Activated naive CD4-positive, alpha-beta T cell treated with anti-CD3 and anti-CD28 coated beads, Interleukin-2, amount 50 U/mL, for 16 hours (primary cell): ENCODE measurements at regions not wholly inside any gene's neighbourhood (a gene's known extent, or its start where the extent isn't known, plus 50 kb on each side); places are given as distances from the start of the nearest gene placed in this dataset.
"Not testable (repeated sequence)": the region's sequence is repeated elsewhere in the genome, so short reads cannot be mapped to it uniquely, and the experiment has no call there.

Source experiments
- DNase-seq: peaks from one replicate; pipeline ENCODE4 v3.0.0-alpha.2; 2020

DNA sequence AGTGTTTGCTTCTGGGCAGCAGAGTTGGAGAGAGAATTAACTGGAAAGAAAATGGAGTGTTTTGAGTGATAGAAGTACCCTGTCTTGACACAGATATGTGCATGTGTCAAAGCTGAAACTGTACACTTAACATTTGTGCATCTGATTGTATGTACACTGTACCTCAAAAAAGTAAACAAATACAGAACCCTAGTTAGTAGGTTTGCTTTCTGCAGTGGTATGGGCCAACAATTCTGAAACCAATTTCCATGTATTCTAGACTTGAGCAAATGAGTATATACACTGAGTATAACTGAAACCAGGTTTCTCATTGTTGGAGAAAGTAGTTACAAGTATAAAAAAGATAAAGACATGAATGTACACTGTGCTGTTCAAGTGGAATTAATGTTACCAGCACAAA, 52.4 kb downstream of the ELAPOR2 start:
- no peak for DNase-seq

DNA sequence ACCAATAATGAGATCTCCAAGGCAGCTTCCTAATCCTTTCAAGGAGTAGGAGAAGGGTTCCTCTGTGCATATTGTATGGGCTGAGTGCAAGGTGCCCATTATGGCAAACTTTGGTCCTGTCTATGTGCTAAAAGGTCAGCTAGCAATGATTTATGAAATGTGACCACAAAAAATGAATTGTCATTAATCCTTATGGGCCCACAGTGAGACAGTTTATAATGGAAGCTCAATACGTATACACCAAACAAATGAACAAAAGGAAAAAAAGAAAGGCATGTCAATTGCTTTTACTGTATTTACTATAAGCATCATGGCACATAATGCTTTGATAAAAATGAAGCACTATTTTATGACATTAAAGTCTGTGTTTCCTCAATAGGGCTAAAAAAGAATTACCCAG, 54.5 kb downstream of the ELAPOR2 start:
- no peak for DNase-seq

DNA sequence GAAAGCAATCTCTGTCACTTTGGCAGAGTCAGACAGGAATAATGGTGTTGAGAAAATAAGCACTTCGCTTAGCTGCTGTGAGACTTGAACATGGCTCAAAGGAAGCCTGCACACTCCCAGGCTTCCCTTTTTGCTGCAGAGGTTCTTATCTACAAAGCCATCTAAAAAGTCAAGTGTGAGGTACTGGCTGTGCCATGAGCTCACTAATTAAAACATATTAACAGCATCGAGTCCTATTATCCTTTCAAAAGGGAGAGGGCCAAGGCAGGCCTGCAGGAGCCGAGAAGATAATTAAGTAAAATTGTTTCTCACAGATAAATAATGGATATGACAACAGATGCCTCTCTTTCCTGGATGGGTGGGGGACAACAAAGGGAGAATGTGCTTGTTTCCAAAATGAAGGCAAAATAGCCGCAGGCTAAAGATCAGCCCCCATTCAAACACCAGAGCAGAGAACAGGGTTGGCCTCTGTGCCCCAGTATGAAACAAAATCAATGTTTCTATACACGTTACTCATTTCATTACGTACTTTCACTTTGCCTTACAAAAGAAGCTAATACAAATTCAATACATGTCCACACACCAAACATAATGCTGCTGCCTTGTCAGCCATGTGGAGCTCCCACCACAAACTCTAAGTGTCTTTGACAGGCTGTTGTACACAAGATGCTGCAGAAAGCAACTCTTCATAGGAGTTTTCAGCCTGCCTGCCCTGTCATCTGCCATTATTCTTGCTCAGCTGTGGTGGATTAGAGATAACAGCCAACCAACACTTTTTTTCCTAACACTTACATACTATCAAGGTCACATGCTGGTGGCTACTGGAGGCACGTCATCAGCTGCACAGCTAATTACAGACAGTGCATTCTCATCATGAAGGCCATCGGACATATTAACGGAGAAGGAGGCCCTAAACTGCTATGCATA, 55.3 kb downstream of the ELAPOR2 start:
- no peak for DNase-seq

DNA sequence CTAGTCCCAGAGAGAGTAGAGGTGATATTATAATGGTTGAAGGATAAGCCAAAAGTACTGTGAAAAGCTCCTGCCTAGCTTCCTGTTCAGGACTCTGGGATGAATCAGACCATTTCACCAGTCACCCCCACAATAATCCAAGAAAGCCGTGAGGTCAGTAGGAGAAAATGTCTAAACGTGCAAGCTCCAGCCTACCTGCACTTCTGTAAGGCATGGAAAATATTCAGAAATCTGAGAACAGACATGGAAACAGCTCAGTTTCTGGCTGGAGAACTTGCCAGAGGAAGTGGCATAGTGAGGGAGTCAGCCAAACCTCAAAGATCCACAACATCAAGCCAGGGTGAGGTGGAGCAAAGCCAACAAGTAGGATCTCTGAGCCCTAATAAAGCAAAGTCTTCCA, 58.2 kb downstream of the ELAPOR2 start:
- DNase-seq, result no peak

DNA sequence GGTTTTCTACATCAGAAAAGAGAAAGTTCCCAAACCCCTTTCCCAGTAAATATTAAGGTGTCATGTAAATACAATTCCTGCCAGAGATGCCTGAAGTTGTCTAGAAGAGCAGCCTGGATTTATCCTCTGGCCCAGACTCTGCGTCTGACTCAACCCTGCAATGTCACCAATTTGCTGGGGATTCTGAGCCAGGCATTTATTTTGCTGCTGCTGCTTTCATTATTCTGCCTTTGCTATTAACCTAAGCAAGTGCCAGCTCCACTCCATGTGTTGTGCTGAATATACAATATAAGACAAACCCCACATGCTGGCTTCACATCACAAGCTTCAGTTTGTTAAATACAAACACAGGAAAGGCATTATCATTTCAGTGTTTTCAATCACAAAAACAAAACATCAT, 59.1 kb downstream of the ELAPOR2 start:
- DNase-seq, result no peak

DNA sequence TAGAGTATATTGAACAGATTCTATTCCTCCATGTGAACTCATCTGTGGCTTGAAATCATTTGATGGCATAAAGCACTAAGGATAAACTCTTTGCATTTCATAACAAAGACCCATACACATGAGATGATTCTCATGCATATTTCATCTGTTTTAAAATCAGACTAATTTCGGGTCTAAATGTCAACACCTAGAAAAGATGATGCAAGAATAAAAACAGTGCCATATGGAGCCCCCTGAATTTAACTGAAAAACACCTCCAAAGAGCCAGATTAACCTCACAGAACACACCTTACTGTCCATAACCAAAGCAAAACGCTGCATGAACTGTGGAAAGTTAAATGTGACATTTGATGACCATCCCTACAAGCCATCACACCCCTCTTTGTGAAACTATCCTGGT, 59.7 kb downstream of the ELAPOR2 start:
- DNase-seq, result no peak

DNA sequence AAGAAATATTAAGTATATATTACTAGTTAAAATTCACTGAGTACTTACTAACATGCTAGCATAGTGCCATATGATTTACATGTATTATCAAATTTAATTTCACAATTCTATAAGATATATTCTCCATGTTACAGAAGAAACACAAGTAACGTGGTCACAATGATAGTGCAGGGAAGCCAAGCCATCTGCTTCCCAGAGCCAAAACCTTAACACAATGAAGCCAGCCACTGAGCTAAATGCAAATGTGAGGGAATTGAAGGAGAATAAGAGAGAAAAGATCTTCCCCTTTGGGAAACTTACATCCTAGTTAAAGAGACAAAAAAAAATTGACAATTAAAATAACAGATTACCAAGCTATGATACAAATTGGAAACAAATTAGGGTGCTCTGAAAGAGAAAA, 63.6 kb downstream of the ELAPOR2 start:
- DNase-seq, result no peak

DNA sequence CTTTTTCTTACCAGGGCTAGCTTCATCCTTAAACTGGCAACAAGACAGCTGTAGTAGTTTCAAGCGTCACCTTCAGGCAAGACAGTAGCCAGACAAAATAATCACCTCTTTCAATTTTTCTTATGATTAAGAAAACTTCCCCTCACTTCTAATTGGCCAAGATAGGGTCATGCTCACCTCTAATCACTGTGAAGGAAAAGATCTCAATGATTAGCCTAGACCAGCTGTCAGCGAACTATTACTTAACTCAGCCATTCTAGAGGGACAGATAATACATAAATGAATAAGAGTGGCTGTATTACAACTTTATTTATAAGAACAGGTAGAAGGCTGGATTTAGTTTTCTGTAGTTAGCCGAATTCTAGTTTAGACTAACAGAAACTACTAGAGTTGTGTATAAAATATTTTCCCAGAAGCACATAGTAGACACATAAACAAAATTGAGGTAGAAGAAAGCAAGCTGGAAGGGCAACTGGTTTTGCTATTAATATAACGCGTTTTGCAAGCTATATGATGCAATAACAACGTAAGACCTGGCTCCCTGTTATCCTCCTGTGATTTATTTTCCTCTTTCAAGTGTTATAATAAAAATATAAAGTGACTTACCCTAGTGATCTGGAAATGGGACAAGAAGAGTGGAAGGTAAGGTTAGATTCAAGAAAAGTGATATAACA, 64.3 kb downstream of the ELAPOR2 start:
- no peak for DNase-seq

DNA sequence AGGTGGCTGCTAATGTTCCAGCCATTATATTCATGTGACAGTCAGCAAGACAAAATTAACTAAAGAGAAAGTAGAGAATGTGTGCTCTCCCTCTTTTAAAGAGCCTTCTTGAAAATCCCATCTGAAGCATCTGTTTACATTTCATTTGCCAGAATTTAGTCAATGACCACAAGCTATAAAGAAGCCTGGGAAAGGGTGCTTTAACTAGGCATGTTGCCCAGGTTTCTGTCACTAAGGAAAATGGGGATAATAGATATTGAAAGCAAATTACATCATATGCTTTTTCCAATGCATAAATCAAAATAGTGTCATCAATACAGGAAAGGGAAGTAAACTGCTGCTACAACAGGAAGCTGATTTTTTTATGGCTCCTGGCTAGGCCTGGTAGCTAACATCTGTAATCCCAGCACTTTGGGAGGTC, 67.7 kb downstream of the ELAPOR2 start:
- no peak for DNase-seq

DNA sequence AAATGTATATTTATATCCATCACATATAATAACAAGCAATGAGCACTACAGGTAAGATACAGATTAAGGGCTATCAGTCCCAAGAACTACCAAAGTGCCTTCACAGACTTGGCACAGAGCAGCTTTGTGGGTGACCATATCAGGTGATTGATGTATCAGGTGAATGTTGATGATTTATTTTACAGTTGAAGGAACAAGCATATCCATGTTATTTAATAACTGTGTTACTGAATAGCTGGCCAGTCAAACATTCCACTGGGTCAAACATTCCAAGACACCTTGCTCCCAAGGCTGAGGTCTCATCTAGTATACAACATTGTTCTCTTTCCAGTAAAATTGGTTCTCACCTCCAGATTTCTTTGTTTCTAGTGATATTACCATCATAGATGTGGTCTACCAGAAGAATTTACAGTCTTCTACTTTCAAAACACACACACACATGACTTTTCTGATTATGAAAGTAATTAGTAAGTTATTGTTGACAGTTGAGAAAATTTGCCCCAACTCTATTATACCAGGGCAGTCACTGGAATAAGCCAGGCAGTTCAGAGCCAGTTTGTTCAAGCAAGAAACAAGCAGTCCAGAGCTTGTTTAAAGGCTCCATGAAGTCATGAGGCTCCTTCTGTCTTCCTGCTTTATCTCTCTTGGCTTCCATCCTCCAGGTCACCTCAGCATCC, 68.2 kb downstream of the ELAPOR2 start:
- DNase-seq, result no peak

DNA sequence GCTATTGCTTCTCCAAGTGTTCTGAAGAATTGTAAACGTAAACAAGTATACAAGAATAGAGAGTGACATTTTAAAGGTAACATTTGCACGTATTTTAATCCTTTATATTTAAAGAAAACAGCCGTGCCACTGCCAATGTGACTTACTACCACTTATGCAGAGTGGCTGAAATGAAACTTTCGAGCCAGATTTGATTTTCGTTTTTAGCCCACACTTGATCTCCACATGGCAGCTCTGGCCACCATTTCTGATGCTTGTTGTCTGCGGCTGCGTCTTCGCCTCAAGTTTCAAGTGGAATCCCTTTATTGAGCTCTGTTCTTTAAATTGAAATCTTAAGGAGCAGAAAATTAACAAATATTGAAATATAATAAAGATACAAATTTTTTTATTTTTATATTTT, 70.0 kb downstream of the ELAPOR2 start:
- no peak for DNase-seq

DNA sequence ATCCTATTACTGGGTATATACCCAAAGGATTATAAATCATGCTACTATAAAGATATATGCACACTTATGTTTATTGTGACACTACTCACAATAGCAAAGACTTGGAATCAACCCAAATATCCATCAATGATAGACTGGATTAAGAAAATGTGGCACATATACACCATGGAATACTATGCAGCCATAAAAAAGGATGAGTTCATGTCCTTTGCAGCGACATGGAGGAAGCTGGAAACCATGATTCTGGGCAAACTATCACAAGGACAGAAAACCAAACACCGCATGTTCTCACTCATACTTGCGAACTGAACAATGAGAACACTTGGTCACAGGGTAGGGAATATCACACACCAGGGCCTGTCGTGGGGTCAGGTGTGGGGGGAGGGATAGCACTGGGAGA, 71.6 kb downstream of the ELAPOR2 start:
- DNase-seq, result not testable (repeated sequence)

DNA sequence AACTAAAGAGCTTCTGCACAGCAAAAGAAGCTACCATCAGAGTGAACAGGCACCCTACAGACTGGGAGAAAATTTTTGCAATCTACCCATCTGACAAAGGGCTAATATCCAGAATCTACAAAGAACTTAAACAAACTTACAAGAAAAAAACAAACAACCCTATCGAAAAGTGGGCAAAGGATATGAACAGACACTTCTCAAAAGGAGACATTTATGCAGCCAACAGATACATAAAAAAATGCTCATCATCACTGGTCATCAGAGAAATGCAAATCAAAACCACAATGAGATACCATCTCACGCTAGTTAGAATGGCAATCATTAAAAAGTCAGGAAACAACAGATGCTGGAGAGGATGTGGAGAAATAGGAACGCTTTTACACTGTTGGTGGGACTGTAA, 72.1 kb downstream of the ELAPOR2 start:
- DNase-seq, result not testable (repeated sequence)

DNA sequence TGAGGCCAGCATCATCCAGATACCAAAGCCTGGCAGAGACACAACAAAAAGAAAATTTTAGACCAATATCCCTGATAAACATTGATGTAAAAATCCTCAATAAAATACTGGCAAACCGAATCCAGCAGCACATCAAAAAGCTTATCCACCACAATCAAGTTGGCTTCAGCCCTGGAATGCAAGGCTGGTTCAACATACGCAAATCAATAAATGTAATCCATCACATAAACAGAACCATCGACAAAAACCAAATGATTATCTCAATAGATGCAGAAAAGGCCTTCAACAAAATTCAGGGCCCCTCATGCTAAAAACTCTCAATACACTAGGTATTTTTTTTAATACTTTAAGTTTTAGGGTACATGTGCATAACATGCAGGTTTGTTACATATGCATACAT, 74.1 kb downstream of the ELAPOR2 start:
- DNase-seq, result not testable (repeated sequence)

DNA sequence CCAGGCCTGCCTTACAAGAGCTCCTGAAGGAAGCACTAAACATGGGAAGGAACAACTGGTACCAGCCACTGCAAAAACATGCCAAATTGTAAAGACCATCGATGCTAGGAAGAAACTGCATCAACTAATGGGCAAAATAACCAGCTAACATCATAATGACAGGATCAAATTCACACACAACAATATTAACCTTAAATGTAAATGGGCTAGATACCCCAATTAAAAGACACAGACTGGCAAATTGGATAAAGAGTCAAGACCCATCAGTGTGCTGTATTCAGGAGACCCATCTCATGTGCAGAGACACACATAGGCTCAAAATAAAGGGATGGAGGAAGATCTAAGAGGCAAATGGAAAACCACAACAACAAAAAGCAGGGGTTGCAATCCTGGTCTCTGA, 75.8 kb downstream of the ELAPOR2 start:
- not testable (repeated sequence) for DNase-seq

DNA sequence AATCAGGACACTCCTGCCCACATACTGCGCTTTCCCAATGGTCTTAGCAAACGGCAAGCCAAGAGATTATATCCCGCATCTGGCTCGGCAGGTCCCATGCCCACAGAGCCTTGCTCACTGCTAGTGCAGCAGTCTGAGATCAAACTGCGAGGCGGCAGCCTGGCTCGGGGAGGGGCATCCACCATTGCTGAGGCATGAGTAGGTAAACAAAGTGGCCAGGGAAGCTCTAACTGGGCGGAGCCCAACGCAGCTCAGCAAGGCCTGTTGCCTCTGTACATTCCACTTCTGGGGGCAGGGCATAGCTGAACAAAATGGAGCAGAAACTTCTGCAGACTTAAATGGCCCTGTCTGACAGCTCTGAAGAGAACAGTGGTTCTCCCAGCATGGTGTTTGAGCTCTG, 77.5 kb downstream of the ELAPOR2 start:
- DNase-seq, result not testable (repeated sequence)

DNA sequence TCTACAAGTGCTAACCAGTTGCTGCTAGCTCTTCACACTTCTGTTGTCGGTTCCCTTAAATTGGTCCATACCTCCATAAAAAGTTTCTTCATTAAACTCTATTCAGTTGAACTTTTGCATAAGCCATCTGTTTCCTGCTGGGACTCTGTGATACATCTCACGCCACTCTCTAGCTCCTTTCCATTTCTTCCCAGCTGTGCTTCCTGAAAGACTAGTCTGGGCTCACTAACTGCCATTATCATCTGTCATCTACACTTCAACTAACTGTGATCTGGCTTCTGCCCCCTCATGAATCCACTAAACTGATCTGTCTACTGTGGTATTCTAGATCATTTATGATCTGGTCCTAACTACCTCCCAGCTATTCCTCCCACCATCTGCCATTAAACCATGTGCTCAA, 78.3 kb downstream of the ELAPOR2 start:
- no peak for DNase-seq

DNA sequence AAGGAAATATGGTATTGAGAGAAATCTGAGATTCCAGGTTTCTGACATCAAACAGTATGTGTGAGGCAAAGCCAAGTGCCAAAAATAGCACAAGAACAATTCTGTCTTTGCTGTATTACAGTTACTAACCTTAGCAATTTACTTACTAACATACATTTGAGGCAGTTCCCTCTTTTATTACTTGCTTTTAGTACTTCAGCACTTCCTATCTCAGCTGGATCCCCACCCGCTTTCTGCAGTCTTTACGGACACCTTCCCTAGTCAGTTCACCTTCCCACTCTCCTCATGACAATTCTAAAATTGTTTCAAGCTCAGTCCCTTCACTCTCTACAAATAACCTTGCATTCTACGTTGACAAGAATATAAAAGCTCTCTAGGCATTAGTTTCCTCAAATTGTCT, 79.2 kb downstream of the ELAPOR2 start:
- no peak for DNase-seq

DNA sequence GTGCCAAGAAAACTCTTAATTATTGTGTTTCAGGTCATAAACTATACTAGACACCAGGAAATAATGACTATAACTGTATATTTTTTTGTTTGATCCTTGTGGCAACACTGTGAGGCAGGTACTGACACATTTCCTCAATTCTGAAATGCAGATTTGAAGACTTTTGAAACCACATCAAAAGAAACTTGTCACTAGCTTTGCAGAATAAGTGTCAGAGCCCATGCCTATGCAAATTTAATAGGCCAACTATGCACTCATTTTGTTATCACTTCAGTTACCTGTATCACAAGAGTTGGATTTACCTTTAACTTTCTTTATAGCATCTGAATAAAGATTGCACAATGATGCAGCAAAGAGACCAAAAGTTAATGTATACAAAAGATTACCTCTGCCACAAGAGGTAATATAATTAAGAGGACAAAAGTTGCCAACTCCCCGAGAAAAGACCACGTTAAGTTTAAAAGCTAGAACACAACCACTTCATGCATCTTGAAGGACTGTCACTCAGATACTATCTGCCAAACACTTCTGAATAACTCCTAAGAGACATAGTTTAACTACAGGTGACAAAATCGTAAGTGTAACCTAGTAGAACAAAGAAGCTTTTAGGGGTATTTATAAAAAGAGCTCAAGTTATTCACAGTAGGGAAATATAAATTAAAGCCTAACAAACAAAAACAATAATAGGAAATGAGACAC, 80.5 kb downstream of the ELAPOR2 start:
- DNase-seq, result no peak

DNA sequence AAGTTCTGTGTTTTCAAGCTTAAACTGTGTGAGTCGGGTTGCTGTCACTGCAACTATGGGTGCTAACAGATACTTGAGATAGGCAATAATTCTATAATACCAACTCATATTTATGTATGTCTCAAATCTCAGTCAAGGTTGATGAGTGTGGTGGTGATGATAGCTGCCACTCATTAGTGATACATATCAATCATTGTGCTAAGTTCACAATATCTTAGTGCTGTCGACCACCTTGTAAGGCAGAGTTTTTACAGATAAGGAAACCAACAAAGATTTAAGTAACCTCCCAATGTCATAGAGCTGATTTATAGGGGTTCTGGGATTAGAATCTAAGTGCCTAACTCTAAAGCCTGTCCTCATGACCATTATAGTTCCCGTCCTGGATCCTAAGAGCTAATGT, 82.5 kb downstream of the ELAPOR2 start:
- DNase-seq, result no peak

DNA sequence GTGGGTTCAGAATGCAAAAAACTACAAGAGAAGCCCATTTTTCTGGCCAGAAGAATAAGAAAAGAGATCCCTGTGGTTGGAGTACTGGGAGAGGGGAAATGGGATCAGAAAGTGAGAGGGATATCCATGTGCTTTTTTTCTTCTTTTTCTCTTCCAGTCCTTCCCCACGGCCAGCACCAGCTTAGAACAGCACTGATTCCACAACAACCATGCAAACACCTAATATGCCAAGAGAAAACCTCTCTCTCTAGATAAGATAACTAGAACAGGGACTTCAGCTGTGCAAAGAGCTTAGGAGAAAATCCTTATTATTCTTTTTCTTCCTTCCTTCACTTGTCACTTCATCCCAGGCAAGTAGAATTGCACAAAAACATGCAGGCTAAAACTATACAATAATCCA, 83.5 kb downstream of the ELAPOR2 start:
- DNase-seq, result no peak

DNA sequence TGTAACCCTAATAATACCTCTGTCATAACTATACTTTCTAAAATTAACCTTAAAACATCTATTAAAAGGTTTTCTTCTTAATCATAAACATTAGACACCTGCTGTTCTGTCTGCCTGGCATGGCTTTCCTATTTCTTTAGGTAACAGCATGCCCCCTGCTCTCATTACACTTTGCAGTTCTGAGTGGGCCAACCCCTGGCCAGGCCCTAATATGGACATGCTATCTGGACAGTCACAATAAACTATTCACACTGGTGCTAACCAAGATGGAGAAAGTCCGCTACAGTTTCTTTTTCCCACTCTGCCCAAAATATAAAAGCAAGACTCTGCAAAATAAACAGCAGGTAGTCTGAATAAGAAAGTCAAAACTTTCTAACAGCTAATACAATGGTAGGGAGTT, 84.0 kb downstream of the ELAPOR2 start:
- no peak for DNase-seq

DNA sequence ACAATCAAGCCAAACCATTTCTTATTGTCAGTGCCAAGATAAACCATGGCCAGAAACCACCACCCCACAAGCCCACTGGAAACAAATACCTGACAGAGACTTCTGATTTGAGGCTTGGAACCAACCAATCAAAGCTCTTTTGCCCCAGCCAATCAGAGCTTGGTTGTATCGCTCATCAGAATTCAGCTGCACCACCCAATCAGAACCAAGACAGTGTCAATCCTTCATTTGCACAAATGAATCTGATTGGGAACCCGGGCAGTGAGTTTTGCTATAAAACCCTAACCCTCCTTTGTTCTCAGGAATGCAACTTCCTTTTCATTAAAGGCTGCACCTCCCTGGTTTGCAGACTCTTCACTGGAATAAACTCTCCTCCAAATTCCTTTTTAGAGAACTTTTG, 87.4 kb downstream of the ELAPOR2 start:
- DNase-seq, result no peak
